Esophagus squamous epithelium (tissue), 5 donors: ENCODE measurements at regions not wholly inside any gene's neighbourhood (a gene's known extent, or its start where the extent isn't known, plus 50 kb on each side); places are given as distances from the start of the nearest gene placed in this dataset.

ENCODE experiments used
- DNase-seq: peaks from one replicate; lab custom pipeline; 2025; lab: John Stamatoyannopoulos, UW
- H3K27ac ChIP-seq, 4 donors: fragments of 200-600 bp; sonication (generic); one replicate each; pipeline ENCODE4 v1.5.1; 2016 to 2019; ENCODE audit warnings: mild to moderate bottlenecking in 1 of 4
- H3K27me3 ChIP-seq, 4 donors: fragments of 200-600 bp; sonication (generic); 1 replicate in 3 of 4; 2 replicates in 1 of 4; pipeline versions ENCODE4 v1.5.1 to v1.6.0; 2017 to 2021; ENCODE audit warnings: antibody characterized with exemption in 1 of 4
- H3K36me3 ChIP-seq, 3 donors: fragments of 200-600 bp; sonication (generic); one replicate each; pipeline ENCODE4 v1.5.1; 2016 to 2019
- H3K4me1 ChIP-seq, 3 donors: fragments of 200-600 bp; sonication (generic); one replicate each; pipeline ENCODE4 v1.5.1; 2017 to 2019
- H3K4me3 ChIP-seq, 4 donors: fragments of 200-600 bp; sonication (generic); 1 replicate in 3 of 4; 2 replicates in 1 of 4; pipeline ENCODE4 v1.5.1; 2016 to 2019; ENCODE audit warnings: mild to moderate bottlenecking in 2 of 4, moderate library complexity in 1 of 4
- H3K9me3 ChIP-seq, 3 donors: fragments of 200-600 bp; sonication (generic); one replicate each; pipeline ENCODE4 v1.5.1; 2016 to 2019
- CTCF ChIP-seq, 6 experiments: fragments of 450-650 bp in 4 of 6; fragments of 200-600 bp in 2 of 6; sonication (generic) in 2 of 6; IDR thresholded peaks; one replicate each; pipeline ENCODE4 v1.5.1; 2016 to 2019; ENCODE audit warnings: antibody characterized with exemption in 6 of 6, mild to moderate bottlenecking in 4 of 6, moderate library complexity in 4 of 6
- POLR2A ChIP-seq, 4 donors: fragments of 450-650 bp; IDR thresholded peaks; one replicate each; pipeline ENCODE4 v1.6.1; 2017; ENCODE audit warnings: antibody characterized with exemption in 4 of 4, mild to moderate bottlenecking in 4 of 4, moderate library complexity in 3 of 4
- WGBS, 2 donors: methylation state at CpG; one replicate each; pipeline ENCODE4 v1.1.5; 2018; 5-methylcytosine and 5-hydroxymethylcytosine counted together
- intact Hi-C: fragments of 100-400 bp; cut with DNase I; formaldehyde crosslinking; loops from one replicate; pipeline ENCODE4 v1.15.0; 2022
- donor health status: DM: yes; HTN: yes; CAD: no.

GRCh38 chr4:162341533-162341932, 177.7 kb upstream of the FSTL5 start:
- Histone ChIP-seq H3K27me3 (no peaks in the 10 kb centered on the region), H3K36me3 (no peaks in the 10 kb centered on the region), H3K27ac (no peak overlapping the region), H3K4me1 (no peaks in the 10 kb centered on the region), H3K9me3 (peaks cover 0 to 3% (median 0%) of the 10 kb centered on the region in 3 donors), H3K4me3 (no peak overlapping the region)
- DNase-seq = no peak
- intact Hi-C loops = no loop called here
- no peak for TF ChIP-seq CTCF (IDR thresholded peaks at IDR 0.05)
- TF ChIP-seq POLR2A (IDR thresholded peaks at IDR 0.05) = no peak
- WGBS, 2 donors = 38 to 46% methylated on average over 2 of the region's 2 CpGs

GRCh38 chr4:162323919-162324318, 160.1 kb upstream of the FSTL5 start:
- no peak overlapping the region for H3K27ac ChIP-seq
- DNase-seq = no peak
- no peaks in the 10 kb centered on the region for H3K36me3 ChIP-seq
- 87 to 96% methylated on average over 3 of the region's 3 CpGs for WGBS, 2 donors
- no peaks in the 10 kb centered on the region for H3K27me3 ChIP-seq
- no peaks in the 10 kb centered on the region for H3K9me3 ChIP-seq
- intact Hi-C loops = no loop called here
- H3K4me1 ChIP-seq = no peaks in the 10 kb centered on the region
- no peak for TF ChIP-seq CTCF (IDR thresholded peaks at IDR 0.05)
- TF ChIP-seq POLR2A (IDR thresholded peaks at IDR 0.05) = no peak
- H3K4me3 ChIP-seq = no peak overlapping the region

GRCh38 chr4:162322054-162322453, 158.3 kb upstream of the FSTL5 start:
- Histone ChIP-seq H3K4me3 (no peak overlapping the region), H3K27me3 (no peaks in the 10 kb centered on the region), H3K4me1 (no peaks in the 10 kb centered on the region), H3K36me3 (no peaks in the 10 kb centered on the region), H3K27ac (no peak overlapping the region), H3K9me3 (no peaks in the 10 kb centered on the region)
- TF ChIP-seq CTCF (IDR thresholded peaks at IDR 0.05) (no peak), POLR2A (IDR thresholded peaks at IDR 0.05) (no peak)
- DNase-seq = no peak
- intact Hi-C loops = no loop called here
- WGBS, 2 donors = 76 to 83% methylated on average over 8 of the region's 8 CpGs

- H3K9me3 ChIP-seq = no peaks in the 10 kb centered on the region
- no peaks in the 10 kb centered on the region for H3K36me3 ChIP-seq
- 67% methylated on average over 1 of the region's 2 CpGs; no CpG with 5 or more reads in 1 of the 2 donors for WGBS, 2 donors
- no peak overlapping the region for H3K4me3 ChIP-seq
- TF ChIP-seq CTCF (IDR thresholded peaks at IDR 0.05) (no peak), POLR2A (IDR thresholded peaks at IDR 0.05) (no peak)
- no peak for DNase-seq
- intact Hi-C loops = no loop called here
- H3K27ac ChIP-seq = no peak overlapping the region
- H3K4me1 ChIP-seq = no peaks in the 10 kb centered on the region
- H3K27me3 ChIP-seq = no peaks in the 10 kb centered on the region
Observed at GRCh38 chr4:162285753-162286152, 122.0 kb upstream of the FSTL5 start.

GRCh38 chr4:162282684-162283083, 118.9 kb upstream of the FSTL5 start:
- Histone ChIP-seq H3K4me3 (no peak overlapping the region), H3K27me3 (no peaks in the 10 kb centered on the region), H3K4me1 (no peaks in the 10 kb centered on the region), H3K9me3 (no peaks in the 10 kb centered on the region), H3K36me3 (no peaks in the 10 kb centered on the region), H3K27ac (no peak overlapping the region)
- 33 to 36% methylated on average over 3 of the region's 3 CpGs for WGBS, 2 donors
- intact Hi-C loops = no loop called here
- no peak for DNase-seq
- no peak for TF ChIP-seq CTCF (IDR thresholded peaks at IDR 0.05)
- no peak for TF ChIP-seq POLR2A (IDR thresholded peaks at IDR 0.05)
